ENCODE measurements at regions not wholly inside any gene's neighbourhood (a gene's known extent, or its start where the extent isn't known, plus 50 kb on each side); places are given as distances from the start of the nearest gene placed in this dataset.

GRCh38 chr3:35081899-35082298 is 557.4 kb upstream of the ARPP21 start:
- ATAC-seq = no peak
- no peak for TF ChIP-seq EZH2 (IDR thresholded peaks at IDR 0.05; ENCODE audit: low read depth, unreplicated experiment)
- no peak for TF ChIP-seq REST (IDR thresholded peaks at IDR 0.05; ENCODE audit: unreplicated experiment)
- no peak for TF ChIP-seq STAT1 (IDR thresholded peaks at IDR 0.05; ENCODE audit: unreplicated experiment)
- no peak for TF ChIP-seq EZH2phosphoT487 (IDR thresholded peaks at IDR 0.05; ENCODE audit: unreplicated experiment)
- no peak for TF ChIP-seq CTCF (conservative IDR thresholded peaks at IDR 0.05; ENCODE audit: low read depth in 2 of 2)
- no peak for TF ChIP-seq NANOG (IDR thresholded peaks at IDR 0.05; ENCODE audit: borderline replicate concordance)
- no peak for TF ChIP-seq ZNF114 (CRISPR knock-in tag; IDR thresholded peaks at IDR 0.05)
- TF ChIP-seq JUNB (IDR thresholded peaks at IDR 0.05; ENCODE audit: unreplicated experiment) = no peak
- TF ChIP-seq ZNF331 (CRISPR knock-in tag; IDR thresholded peaks at IDR 0.05; ENCODE audit: low read depth) = no peak
- TF ChIP-seq ETS1 (IDR thresholded peaks at IDR 0.05) = no peak
- H4K20me1 ChIP-seq (replicated peaks; ENCODE audit: insufficient read depth) = no peaks in the 10 kb centered on the region
- no peak for DNase-seq (ENCODE audit: low spot score)
- 0 out of 2 replicates have a peak, but pooled peaks cover 3% of the 10 kb centered on the region for H3K9me2 ChIP-seq (ENCODE audit: insufficient read depth)
- no peaks in the 10 kb centered on the region for H3K27me3 ChIP-seq (ENCODE audit: insufficient read depth)
- Mint-ChIP-seq H3K4me3 (no peak overlapping the region), H3K9me3 (no peaks in the 10 kb centered on the region), H3K4me1 (no peaks in the 10 kb centered on the region; the same call in 2 of the 3 replicates), H3K27me3 (ENCODE audit: insufficient read depth, low read depth, poor library complexity) (no peaks in the 10 kb centered on the region), H3K27ac (no peak overlapping the region), H3K36me3 (ENCODE audit: low read depth) (no peaks in the 10 kb centered on the region)
- H3K79me2 ChIP-seq (replicated peaks; ENCODE audit: insufficient read depth) = no peaks in the 10 kb centered on the region
- H2AFZ ChIP-seq = no peak overlapping the region
- H3K4me1 ChIP-seq (ENCODE audit: insufficient read depth) = no peaks in the 10 kb centered on the region
- H3K27ac ChIP-seq (ENCODE audit: low read depth) = no peak overlapping the region
- no peaks in the 10 kb centered on the region for H3F3A ChIP-seq (replicated peaks; ENCODE audit: low read depth)
- no peak overlapping the region for H3K4me2 ChIP-seq
- no peak overlapping the region for H3K4me3 ChIP-seq
- no peaks in the 10 kb centered on the region for H3K36me3 ChIP-seq (ENCODE audit: insufficient read depth)

Data from GM23338 (cell line).